ENCODE measurements at regions not wholly inside any gene's neighbourhood (a gene's known extent, or its start where the extent isn't known, plus 50 kb on each side); places are given as distances from the start of the nearest gene placed in this dataset.

GRCh38 chr13:61466280-61466679 lies 50.6 kb upstream of the PCDH20 start:
- TF ChIP-seq, protein P1, sequence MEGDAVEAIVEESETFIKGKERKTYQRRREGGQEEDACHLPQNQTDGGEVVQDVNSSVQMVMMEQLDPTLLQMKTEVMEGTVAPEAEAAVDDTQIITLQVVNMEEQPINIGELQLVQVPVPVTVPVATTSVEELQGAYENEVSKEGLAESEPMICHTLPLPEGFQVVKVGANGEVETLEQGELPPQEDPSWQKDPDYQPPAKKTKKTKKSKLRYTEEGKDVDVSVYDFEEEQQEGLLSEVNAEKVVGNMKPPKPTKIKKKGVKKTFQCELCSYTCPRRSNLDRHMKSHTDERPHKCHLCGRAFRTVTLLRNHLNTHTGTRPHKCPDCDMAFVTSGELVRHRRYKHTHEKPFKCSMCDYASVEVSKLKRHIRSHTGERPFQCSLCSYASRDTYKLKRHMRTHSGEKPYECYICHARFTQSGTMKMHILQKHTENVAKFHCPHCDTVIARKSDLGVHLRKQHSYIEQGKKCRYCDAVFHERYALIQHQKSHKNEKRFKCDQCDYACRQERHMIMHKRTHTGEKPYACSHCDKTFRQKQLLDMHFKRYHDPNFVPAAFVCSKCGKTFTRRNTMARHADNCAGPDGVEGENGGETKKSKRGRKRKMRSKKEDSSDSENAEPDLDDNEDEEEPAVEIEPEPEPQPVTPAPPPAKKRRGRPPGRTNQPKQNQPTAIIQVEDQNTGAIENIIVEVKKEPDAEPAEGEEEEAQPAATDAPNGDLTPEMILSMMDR (IDR thresholded peaks at IDR 0.05; ENCODE audit: insufficient read depth, low read depth, low read length), result no peak
- no peak for TF ChIP-seq EZH2 (IDR thresholded peaks at IDR 0.05; ENCODE audit: insufficient read depth, low read length)

All from astrocyte (in vitro differentiated cells and primary cell).